ENCODE measurements at regions not wholly inside any gene's neighbourhood (a gene's known extent, or its start where the extent isn't known, plus 50 kb on each side); places are given as distances from the start of the nearest gene placed in this dataset.

GRCh38 chr4:87734084-87734483 is 65.3 kb upstream of the IBSP start:
- DNase-seq (ENCODE audit: low read depth, low spot score) = no peak
- no peak for TF ChIP-seq CTCF (IDR thresholded peaks at IDR 0.05; ENCODE audit: low read depth, low read length)
- in situ Hi-C loops (cut with HindIII; ENCODE audit: low sequenced_read_pairs) = no loop called here
- H3K4me3 ChIP-seq (ENCODE audit: low read depth, low read length) = no peak overlapping the region

DNA sequence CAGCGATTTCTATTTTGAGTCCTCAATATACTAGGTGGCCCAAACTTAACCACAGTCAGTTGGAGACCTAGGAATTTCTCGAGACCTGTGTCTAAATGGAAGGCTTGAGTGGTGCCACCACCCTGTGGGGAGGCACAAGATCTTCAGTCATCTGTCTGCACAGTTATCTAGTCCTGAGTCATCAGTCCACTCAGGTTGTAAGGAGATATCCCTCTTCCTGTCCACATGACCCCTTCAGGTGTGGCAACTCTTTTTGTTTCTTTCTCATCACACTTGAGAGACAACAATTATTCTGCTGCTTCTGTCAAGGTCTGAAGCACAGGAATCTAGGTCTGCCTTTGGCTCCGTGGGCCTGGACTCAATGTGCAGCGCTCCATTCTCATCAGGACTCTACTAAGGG is 64.4 kb upstream of the IBSP start:
- in situ Hi-C loops (cut with HindIII; ENCODE audit: low sequenced_read_pairs) = no loop called here
- TF ChIP-seq CTCF (IDR thresholded peaks at IDR 0.05; ENCODE audit: low read depth, low read length) = no peak

DNA sequence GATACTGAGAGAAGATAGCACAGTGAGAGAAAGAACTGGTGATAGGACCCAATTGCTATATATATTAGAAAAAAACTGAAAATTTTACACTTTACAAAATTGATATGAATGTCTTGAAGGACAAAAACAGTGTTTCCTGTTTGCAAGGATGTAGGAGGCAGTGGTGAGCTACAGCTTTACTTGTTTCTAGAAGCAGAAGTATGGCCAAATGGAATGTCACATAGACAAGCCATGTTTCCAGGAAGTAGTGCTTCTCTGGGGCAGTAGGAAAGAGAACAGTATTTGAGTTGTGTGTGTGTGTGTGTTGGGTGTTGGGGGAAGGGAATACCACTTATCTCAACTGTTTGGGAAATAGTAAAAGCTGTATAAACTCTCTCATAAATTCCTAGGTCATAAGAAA is 60.9 kb upstream of the IBSP start:
- no peak for DNase-seq (ENCODE audit: low read depth, low spot score)
- in situ Hi-C loops (cut with HindIII; ENCODE audit: low sequenced_read_pairs) = no loop called here
- no peak for TF ChIP-seq CTCF (IDR thresholded peaks at IDR 0.05; ENCODE audit: low read depth, low read length)
- no peak overlapping the region for H3K4me3 ChIP-seq (ENCODE audit: low read depth, low read length)

More for the DNA sequence above, 64.4 kb upstream of the IBSP start:
- no peak for DNase-seq (ENCODE audit: low read depth, low spot score)
- no peak overlapping the region for H3K4me3 ChIP-seq (ENCODE audit: low read depth, low read length)

GRCh38 chr4:87739494-87739893 is 59.9 kb upstream of the IBSP start:
- in situ Hi-C loops (cut with HindIII; ENCODE audit: low sequenced_read_pairs) = no loop called here
- no peak for DNase-seq (ENCODE audit: low read depth, low spot score)

GRCh38 chr4:87745064-87745807 is 54.1 kb upstream of the IBSP start:
- H3K4me3 ChIP-seq (ENCODE audit: low read depth, low read length) = no peak overlapping the region
- TF ChIP-seq CTCF (IDR thresholded peaks at IDR 0.05; ENCODE audit: low read depth, low read length) = no peak
- DNase-seq (ENCODE audit: low read depth, low spot score) = no peak
- in situ Hi-C loops (cut with HindIII; ENCODE audit: low sequenced_read_pairs) = no loop called here

More at GRCh38 chr4:87739494-87739893, 59.9 kb upstream of the IBSP start:
- H3K4me3 ChIP-seq (ENCODE audit: low read depth, low read length) = no peak overlapping the region
- TF ChIP-seq CTCF (IDR thresholded peaks at IDR 0.05; ENCODE audit: low read depth, low read length) = no peak

DNA sequence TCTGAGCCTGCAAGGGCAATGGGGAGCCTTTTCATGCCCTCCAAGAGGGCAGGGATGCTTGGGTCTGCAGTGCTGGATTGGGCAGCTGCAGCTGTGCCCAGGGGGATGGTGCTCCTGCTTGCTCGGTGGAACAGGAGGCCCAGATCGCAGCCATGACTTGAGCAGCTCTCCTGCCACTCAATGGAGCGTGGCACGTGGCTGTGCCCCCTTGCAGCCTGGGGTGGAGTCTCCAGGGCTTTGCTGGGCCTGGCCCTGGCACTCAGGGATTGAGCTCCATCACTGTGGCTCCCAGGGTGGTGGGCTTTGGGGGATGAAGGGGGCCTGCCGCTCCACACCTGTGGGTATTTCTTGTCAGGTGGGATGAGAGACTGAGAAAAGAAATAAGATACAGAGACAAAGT is 53.4 kb upstream of the IBSP start:
- no peak for TF ChIP-seq CTCF (IDR thresholded peaks at IDR 0.05; ENCODE audit: low read depth, low read length)
- in situ Hi-C loops (cut with HindIII; ENCODE audit: low sequenced_read_pairs) = no loop called here

More for the DNA sequence above, 53.4 kb upstream of the IBSP start:
- no peak overlapping the region for H3K4me3 ChIP-seq (ENCODE audit: low read depth, low read length)
- DNase-seq (ENCODE audit: low read depth, low spot score) = no peak
